K562 (cell line): ENCODE measurements at regions not wholly inside any gene's neighbourhood (a gene's known extent, or its start where the extent isn't known, plus 50 kb on each side); places are given as distances from the start of the nearest gene placed in this dataset.

Experiments
- ATAC-seq: fragments of 200-7000 bp; cut with Tn5 transposase; 3 replicates; pipeline ENCODE4 v1.9.1; 2020; ENCODE audit warnings: moderate library complexity
- BruUV-seq: library from RNA; stranded (reverse); fragments of 400-500 nt; replicated peaks from 2 replicates; lab custom pipeline; 2021; lab: Mats Ljungman, UMichigan
- CTCF ChIA-PET: fragments of 300-600 bp; formaldehyde crosslinking; extraction: SDS; loops from one replicate; lab custom pipeline; 2021; ENCODE audit warnings: low intra/inter-chr PET ratio; lab: Yijun Ruan, JAX
- POLR2A ChIA-PET: fragments of 300-600, 350-650 bp; sonication (Branson Sonifier 250); formaldehyde crosslinking; extraction: SDS; loops from one replicate; lab custom pipeline; 2021; ENCODE audit warnings: antibody characterized with exemption, inconsistent platforms; lab: Yijun Ruan, JAX
- DNase-seq, 4 experiments: peaks; one replicate each; pipeline versions ENCODE4 v3.0.0 to v3.0.0-alpha.2; 2011 to 2018; ENCODE audit warnings: low spot score in 3 of 4, mixed read lengths in 3 of 4; ENCODE audit errors: extremely low read depth in 1 of 4
- FAIRE-seq: peaks from 2 replicates; lab custom pipeline; 2011; peaks lifted over from hg19 to GRCh38; lab: Jason Lieb, UNC
- H2AFZ ChIP-seq: 2 replicates; pipeline ENCODE4 v1.6.0; 2011; ENCODE audit warnings: low read depth, low read length, control low read depth, inconsistent platforms
- H3K27ac ChIP-seq: fragments of 200-600 bp; 3 replicates; pipeline ENCODE4 v1.8.0; 2011; ENCODE audit warnings: low read depth, mild to moderate bottlenecking, control low read depth, inconsistent platforms, low read length, moderate library complexity, mixed read lengths; ENCODE audit errors: extremely low read depth
- H3K27me3 ChIP-seq, 2 experiments: fragments of 300-600 bp in 1 of 2; 2 replicates in 1 of 2; 3 replicates in 1 of 2; pipeline versions ENCODE4 v1.6.0 to v1.8.0; 2011; ENCODE audit warnings: inconsistent platforms in 2 of 2, low read length in 2 of 2, mild to moderate bottlenecking in 1 of 2, mixed read lengths in 1 of 2, moderate library complexity in 1 of 2; ENCODE audit not compliant: control insufficient read depth in 2 of 2, insufficient read depth in 2 of 2
- H3K36me3 ChIP-seq: fragments of 300-600 bp; 3 replicates; pipeline ENCODE4 v1.8.0; 2011; ENCODE audit warnings: mild to moderate bottlenecking, low read length, inconsistent platforms; ENCODE audit not compliant: control insufficient read depth, insufficient read depth
- H3K4me1 ChIP-seq, 2 experiments: fragments of 200-600 bp in 1 of 2; replicated peaks in 1 of 2; 2 replicates in 1 of 2; 3 replicates in 1 of 2; pipeline versions ENCODE4 v1.5.1 to v1.8.0; 2011; ENCODE audit warnings: inconsistent platforms in 2 of 2, low read length in 2 of 2, mild to moderate bottlenecking in 1 of 2, mixed read lengths in 1 of 2, moderate library complexity in 1 of 2; ENCODE audit not compliant: control insufficient read depth in 2 of 2, insufficient read depth in 2 of 2
- H3K4me2 ChIP-seq: 2 replicates; pipeline ENCODE4 v1.6.1; 2011; ENCODE audit warnings: low read length, control low read depth, inconsistent platforms, mixed read lengths; ENCODE audit not compliant: insufficient read depth
- H3K4me3 ChIP-seq: fragments of 200-600 bp; sonication (generic), shearing (Covaris generic); 2 replicates; pipeline ENCODE4 v1.5.1; 2016; ENCODE audit warnings: control low read depth, inconsistent platforms
- H3K79me2 ChIP-seq: fragments of 200-600 bp; 3 replicates; pipeline ENCODE4 v1.8.0; 2011; ENCODE audit warnings: low read length, inconsistent platforms; ENCODE audit not compliant: control insufficient read depth, insufficient read depth
- H3K9ac ChIP-seq, 2 experiments: 2 replicates each; pipeline versions ENCODE4 v1.6.0 to v1.6.1; 2011; ENCODE audit warnings: low read depth in 2 of 2, low read length in 2 of 2, control low read depth in 1 of 2, inconsistent platforms in 1 of 2, mild to moderate bottlenecking in 1 of 2, mixed read lengths in 1 of 2; ENCODE audit not compliant: insufficient read depth in 1 of 2
- H3K9me1 ChIP-seq: one replicate; pipeline ENCODE4 v1.6.0; 2011; ENCODE audit warnings: inconsistent platforms, mild to moderate bottlenecking, low read length, moderate library complexity; ENCODE audit not compliant: control insufficient read depth, insufficient read depth
- H3K9me3 ChIP-seq: replicated peaks from 2 replicates; pipeline ENCODE4 v1.5.1; 2011; ENCODE audit warnings: low read depth, low read length, inconsistent platforms; ENCODE audit not compliant: control insufficient read depth, insufficient read depth
- H4K20me1 ChIP-seq: replicated peaks from 2 replicates; pipeline ENCODE4 v1.6.1; 2011; ENCODE audit warnings: low read length, inconsistent platforms, mixed read lengths; ENCODE audit not compliant: control insufficient read depth, insufficient read depth
- ARID1B ChIP-seq: fragments of 450-650 bp; IDR thresholded peaks from 2 replicates; pipeline ENCODE4 v1.6.1; 2016; ENCODE audit warnings: antibody characterized with exemption, mild to moderate bottlenecking, inconsistent platforms
- FOXK1 ChIP-seq: sonication (generic); formaldehyde crosslinking; IDR thresholded peaks from 2 replicates; pipeline ENCODE4 v1.8.0; 2022; ENCODE audit warnings: missing genetic modification reagents, mild to moderate bottlenecking, borderline replicate concordance
- ID3 ChIP-seq, 2 experiments: fragments of 250-450 bp in 1 of 2; fragments of 450-650 bp in 1 of 2; sonication (Bioruptor Pico) in 1 of 2; IDR thresholded peaks; 2 replicates each; pipeline versions ENCODE4 v1.6.1 to v1.8.0; 2016 to 2021; ENCODE audit warnings: mild to moderate bottlenecking in 2 of 2, moderate library complexity in 2 of 2, missing compliant biosample characterization in 1 of 2, missing genetic modification characterization in 1 of 2
- MCM3 ChIP-seq: fragments of 450-650 bp; IDR thresholded peaks from 2 replicates; pipeline ENCODE4 v1.6.1; 2016
- MEIS2 ChIP-seq: fragments of 450-650 bp; IDR thresholded peaks from 2 replicates; pipeline ENCODE4 v1.6.1; 2014; ENCODE audit warnings: mild to moderate bottlenecking; ENCODE audit not compliant: partially characterized antibody
- TFAM ChIP-seq: fragments of 250-450 bp; sonication (Bioruptor Pico); conservative IDR thresholded peaks from 2 replicates; pipeline ENCODE4 v1.5.0; 2021; ENCODE audit warnings: mild to moderate bottlenecking, moderate library complexity
- UBTF ChIP-seq, 2 experiments: IDR thresholded peaks; 2 replicates each; pipeline ENCODE4 v1.6.1; 2012; ENCODE audit warnings: improper control_type of control experiment in 2 of 2, low read depth in 2 of 2, low read length in 2 of 2, borderline replicate concordance in 1 of 2
- USF2 ChIP-seq: sonication (generic); formaldehyde crosslinking; IDR thresholded peaks from 2 replicates; pipeline ENCODE4 v1.5.0; 2020; ENCODE audit warnings: missing genetic modification reagents
- WGBS: fragments of 100-300 bp; shearing (Covaris generic); methylation state at CpG from one replicate; pipeline ENCODE4 v1.1.6; 2016; ENCODE audit warnings: low coverage, mixed read lengths; ENCODE audit not compliant: insufficient coverage; ENCODE audit errors: missing lambda C conversion rate; 5-methylcytosine and 5-hydroxymethylcytosine counted together
- in situ Hi-C: fragments of 300-500 bp; cut with MboI; formaldehyde crosslinking; loops from 4 replicates; pipeline ENCODE4 v1.15.0; 2018; ENCODE audit warnings: inconsistent platforms, mixed read lengths
- intact Hi-C: fragments of 100-400 bp; cut with micrococcal nuclease; formaldehyde crosslinking; loops from 2 replicates; pipeline ENCODE4 v1.14.2; 2022
- TF ChIP-seq, protein P1 (sequence below): fragments of 450-650 bp; conservative IDR thresholded peaks from 2 replicates; pipeline ENCODE4 v1.6.1; 2016; ENCODE audit warnings: missing genetic modification characterization, low read depth, mild to moderate bottlenecking, missing compliant biosample characterization, moderate library complexity
- TF ChIP-seq, protein P2 (sequence below): fragments of 450-650 bp; IDR thresholded peaks from 2 replicates; pipeline ENCODE4 v1.6.1; 2016
- TF ChIP-seq, protein P3 (sequence below): fragments of 250-450 bp; sonication (Bioruptor Pico); IDR thresholded peaks from 2 replicates; pipeline ENCODE4 v1.9.0; 2021; ENCODE audit warnings: mild to moderate bottlenecking

DNA sequence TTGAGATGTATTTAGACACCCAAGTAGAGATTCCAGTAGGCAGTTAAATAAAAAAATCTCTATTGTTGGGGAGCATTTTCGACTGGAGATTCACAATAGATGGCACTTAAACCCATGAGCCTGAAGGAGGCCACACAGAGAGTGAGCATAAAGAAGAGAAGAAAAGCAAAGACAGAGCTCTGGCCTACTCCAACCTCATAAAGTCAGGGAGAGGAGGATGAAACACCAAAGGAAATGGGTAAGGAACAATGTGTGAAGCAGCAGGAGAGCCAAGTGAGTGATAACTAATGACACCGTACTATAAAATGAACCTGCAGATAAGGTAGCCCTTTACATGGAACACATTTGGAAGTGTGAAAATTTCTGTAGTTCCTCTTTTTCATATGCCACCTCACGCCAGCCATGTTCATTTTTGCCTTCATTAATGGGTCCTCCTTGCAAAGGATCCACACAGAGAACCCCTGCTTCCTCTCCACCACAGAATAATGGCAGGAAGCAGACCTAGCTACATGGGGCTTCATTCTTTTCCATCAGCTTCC is 150.0 kb upstream of the SYT10 start (continued):
- no peak for TF ChIP-seq UBTF (IDR thresholded peaks at IDR 0.05; ENCODE audit: borderline replicate concordance in 1 of 2, low read depth in 2 of 2, low read length in 2 of 2)
- TF ChIP-seq ID3 (CRISPR knock-in tag; IDR thresholded peaks at IDR 0.05): no peak
- TF ChIP-seq ID3 (tag; IDR thresholded peaks at IDR 0.05): peak; percentile 39; the same call in 1 of the 2 replicates
- TF ChIP-seq, protein P1, sequence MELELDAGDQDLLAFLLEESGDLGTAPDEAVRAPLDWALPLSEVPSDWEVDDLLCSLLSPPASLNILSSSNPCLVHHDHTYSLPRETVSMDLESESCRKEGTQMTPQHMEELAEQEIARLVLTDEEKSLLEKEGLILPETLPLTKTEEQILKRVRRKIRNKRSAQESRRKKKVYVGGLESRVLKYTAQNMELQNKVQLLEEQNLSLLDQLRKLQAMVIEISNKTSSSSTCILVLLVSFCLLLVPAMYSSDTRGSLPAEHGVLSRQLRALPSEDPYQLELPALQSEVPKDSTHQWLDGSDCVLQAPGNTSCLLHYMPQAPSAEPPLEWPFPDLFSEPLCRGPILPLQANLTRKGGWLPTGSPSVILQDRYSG (tag): peak; percentile 70; the same call in 1 of the 2 replicates

GRCh38 chr12:33593753-33594152 is 154.1 kb upstream of the SYT10 start:
- TF ChIP-seq, protein P2, sequence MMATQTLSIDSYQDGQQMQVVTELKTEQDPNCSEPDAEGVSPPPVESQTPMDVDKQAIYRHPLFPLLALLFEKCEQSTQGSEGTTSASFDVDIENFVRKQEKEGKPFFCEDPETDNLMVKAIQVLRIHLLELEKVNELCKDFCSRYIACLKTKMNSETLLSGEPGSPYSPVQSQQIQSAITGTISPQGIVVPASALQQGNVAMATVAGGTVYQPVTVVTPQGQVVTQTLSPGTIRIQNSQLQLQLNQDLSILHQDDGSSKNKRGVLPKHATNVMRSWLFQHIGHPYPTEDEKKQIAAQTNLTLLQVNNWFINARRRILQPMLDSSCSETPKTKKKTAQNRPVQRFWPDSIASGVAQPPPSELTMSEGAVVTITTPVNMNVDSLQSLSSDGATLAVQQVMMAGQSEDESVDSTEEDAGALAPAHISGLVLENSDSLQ: peak; percentile 71
- TF ChIP-seq ARID1B (no peak), USF2 (CRISPR knock-in tag) (no peak), FOXK1 (CRISPR knock-in tag) (no peak), TFAM (CRISPR knock-in tag) (no peak), MEIS2 (peak; percentile 69), MCM3 (no peak)
- TF ChIP-seq, protein P3, sequence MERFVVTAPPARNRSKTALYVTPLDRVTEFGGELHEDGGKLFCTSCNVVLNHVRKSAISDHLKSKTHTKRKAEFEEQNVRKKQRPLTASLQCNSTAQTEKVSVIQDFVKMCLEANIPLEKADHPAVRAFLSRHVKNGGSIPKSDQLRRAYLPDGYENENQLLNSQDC: no peak
- TF ChIP-seq, all 486 proteins: peak for 2
- FAIRE-seq (no peak), ATAC-seq (no peak), DNase-seq (no peak)
- Histone ChIP-seq H3K9me1 (no peaks in the 10 kb centered on the region), H2AFZ (peak overlapping the region; percentile 52), H3K4me3 (no peak overlapping the region), H3K79me2 (no peaks in the 10 kb centered on the region), H3K9ac (no peak overlapping the region), H4K20me1 (no peaks in the 10 kb centered on the region), H3K4me2 (no peak overlapping the region), H3K9me3 (no peaks in the 10 kb centered on the region), H3K36me3 (no peaks in the 10 kb centered on the region), H3K27me3 (no peaks in the 10 kb centered on the region), H3K4me1 (peaks cover under 1 to 53% of the 10 kb centered on the region in 2 experiments; a peak in 4 of 5 replicates), H3K27ac (no peak overlapping the region)
- POLR2A ChIA-PET: no interaction called here
- BruUV-seq: no TSS peak
- intact Hi-C loops (loop anchor here (10.0 kb wide), 1 partner anchor 839 kb away; the partner anchor contains the start of gene YARS2), in situ Hi-C loops (no loop called here)
- CTCF ChIA-PET: no interaction called here
- WGBS: 21% methylated on average over 1 of the region's 1 CpG
